Ishikawa (cell line): ENCODE measurements at regions not wholly inside any gene's neighbourhood (a gene's known extent, or its start where the extent isn't known, plus 50 kb on each side); places are given as distances from the start of the nearest gene placed in this dataset.
A peak's percentile ranks its signal among the peaks of the same experiment; 100 is the strongest.

Source experiments
- CEBPB ChIP-seq: IDR thresholded peaks from 2 replicates; pipeline ENCODE4 v1.6.1; 2012
- CREB1 ChIP-seq: IDR thresholded peaks from 2 replicates; pipeline ENCODE4 v1.6.1; 2012; ENCODE audit warnings: low read depth
- EP300 ChIP-seq: IDR thresholded peaks from 2 replicates; pipeline ENCODE4 v1.6.1; 2012; ENCODE audit warnings: borderline replicate concordance
- FOXM1 ChIP-seq: IDR thresholded peaks from 2 replicates; pipeline ENCODE4 v1.6.1; 2012; ENCODE audit warnings: low read depth, borderline replicate concordance
- NFIC ChIP-seq: IDR thresholded peaks from 2 replicates; pipeline ENCODE4 v1.6.1; 2012
- RAD21 ChIP-seq: IDR thresholded peaks from 2 replicates; pipeline ENCODE4 v1.6.1; 2012; ENCODE audit warnings: low read depth
- TEAD4 ChIP-seq: IDR thresholded peaks from 2 replicates; pipeline ENCODE4 v1.6.1; 2012
- YY1 ChIP-seq: IDR thresholded peaks from 2 replicates; pipeline ENCODE4 v1.6.1; 2012; ENCODE audit warnings: low read depth

GRCh38 chr10:123582084-123582989 is 83.8 kb upstream of the GPR26 start:
- TF ChIP-seq RAD21 (peak; percentile 94), TEAD4 (no peak), CREB1 (no peak), FOXM1 (no peak), EP300 (no peak), YY1 (no peak), CEBPB (no peak), NFIC (no peak)
